KOPT-K1 (cell line): ENCODE measurements at regions not wholly inside any gene's neighbourhood (a gene's known extent, or its start where the extent isn't known, plus 50 kb on each side); places are given as distances from the start of the nearest gene placed in this dataset.

Experiments used
- H3K27ac ChIP-seq: fragments of 200-600 bp; sonication (generic); 2 replicates; pipeline ENCODE4 v1.5.1; 2016; ENCODE audit warnings: antibody characterized with exemption, mild to moderate bottlenecking, low read depth, low read length; ENCODE audit not compliant: poor library complexity, severe bottlenecking
- H3K36me3 ChIP-seq: fragments of 200-600 bp; sonication (generic); 2 replicates; pipeline ENCODE4 v1.5.1; 2017; ENCODE audit warnings: antibody characterized with exemption, mild to moderate bottlenecking, low read length, moderate library complexity; ENCODE audit not compliant: insufficient read depth
- H3K9me3 ChIP-seq: fragments of 200-600 bp; sonication (generic); 2 replicates; pipeline ENCODE4 v1.5.1; 2017; ENCODE audit warnings: antibody characterized with exemption, low read length, mild to moderate bottlenecking; ENCODE audit not compliant: insufficient read depth, poor library complexity, severe bottlenecking

GRCh38 chr2:239567786-239568185 is 167.0 kb upstream of the HDAC4 start:
- peak overlapping the region; percentile 67 for H3K27ac ChIP-seq
- H3K9me3 ChIP-seq: no peaks in the 10 kb centered on the region

GRCh38 chr2:239566995-239567568 is 166.3 kb upstream of the HDAC4 start:
- no peaks in the 10 kb centered on the region for H3K9me3 ChIP-seq
- no peaks in the 10 kb centered on the region for H3K36me3 ChIP-seq
- peak overlapping the region; percentile 67 for H3K27ac ChIP-seq

More at GRCh38 chr2:239567786-239568185, 167.0 kb upstream of the HDAC4 start:
- no peaks in the 10 kb centered on the region for H3K36me3 ChIP-seq

- Histone ChIP-seq H3K36me3 (no peaks in the 10 kb centered on the region), H3K9me3 (no peaks in the 10 kb centered on the region), H3K27ac (peak overlapping the region; percentile 67)
These were observed 165.6 kb upstream of the HDAC4 start for GRCh38 chr2:239566162-239566994.

DNA sequence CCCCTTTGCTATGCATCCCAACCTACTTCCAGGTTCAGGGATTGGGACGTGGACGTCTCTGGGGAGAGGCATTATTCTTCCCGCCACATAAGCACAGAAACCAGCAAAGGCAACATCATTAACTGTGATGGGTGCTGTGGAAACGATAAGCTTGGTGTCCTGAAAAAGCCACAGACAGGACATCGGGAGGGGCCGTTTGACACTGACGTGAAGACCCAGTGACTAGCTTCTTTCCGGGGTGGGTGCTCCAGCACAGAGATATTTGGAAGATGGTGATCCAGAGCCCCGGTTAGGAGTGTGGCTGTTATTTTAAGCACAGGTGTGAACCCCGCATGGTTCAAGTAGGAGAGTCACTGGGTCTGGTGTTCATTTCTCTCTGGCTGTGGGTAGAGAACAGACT is 163.8 kb upstream of the HDAC4 start:
- H3K36me3 ChIP-seq: no peaks in the 10 kb centered on the region
- H3K27ac ChIP-seq: peak overlapping the region; percentile 4
- no peaks in the 10 kb centered on the region for H3K9me3 ChIP-seq

DNA sequence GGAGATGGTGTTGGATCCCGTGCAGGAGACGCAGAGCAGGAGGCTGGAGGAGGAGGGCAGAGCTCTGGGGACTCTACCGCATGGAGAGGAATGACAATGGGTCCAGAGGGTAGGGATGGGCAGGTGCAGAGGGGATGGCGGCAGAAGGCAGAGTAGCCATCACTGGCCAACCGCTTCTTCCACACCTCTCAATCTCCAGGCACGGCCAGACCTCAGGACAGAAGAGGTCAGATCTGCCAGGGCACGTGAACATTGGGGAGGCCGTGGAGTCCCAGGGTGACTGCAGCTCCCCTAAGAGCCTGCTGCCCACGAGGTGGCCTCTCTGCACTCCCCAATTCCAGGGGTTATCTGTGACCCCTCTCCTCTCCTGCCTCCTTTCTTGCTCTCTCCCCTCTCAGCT is 162.7 kb upstream of the HDAC4 start:
- no peaks in the 10 kb centered on the region for H3K36me3 ChIP-seq
- no peaks in the 10 kb centered on the region for H3K9me3 ChIP-seq
- H3K27ac ChIP-seq: peak overlapping the region; percentile 4

DNA sequence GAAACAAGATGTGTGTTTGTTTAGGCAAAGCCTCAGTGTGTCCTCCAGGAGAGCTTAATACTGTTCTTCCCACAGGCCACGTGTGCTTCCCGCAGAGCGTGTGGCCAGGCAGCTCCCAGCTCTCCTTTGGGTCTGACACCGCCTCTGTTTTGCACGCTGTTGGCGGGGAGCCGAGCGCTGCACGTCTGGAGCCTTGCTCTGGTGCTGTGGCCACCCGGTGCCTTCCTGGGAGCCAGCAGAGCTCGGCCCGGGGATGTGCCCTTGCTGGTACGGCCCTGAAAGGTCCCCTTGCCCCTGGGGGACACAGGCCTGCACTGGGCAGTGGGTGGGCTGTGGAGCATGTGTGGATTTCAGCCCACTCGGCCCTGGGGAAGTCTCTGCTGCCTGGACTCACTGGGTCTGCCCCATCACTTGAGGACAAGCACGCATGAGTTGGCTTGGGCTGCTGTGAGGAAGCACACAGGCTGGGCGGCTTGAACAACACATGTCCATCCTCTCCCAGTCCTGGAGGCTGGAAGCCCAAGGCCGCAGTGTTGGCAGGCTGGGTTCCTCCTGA is 160.7 kb upstream of the HDAC4 start:
- peak overlapping the region; percentile 9 for H3K27ac ChIP-seq
- no peaks in the 10 kb centered on the region for H3K36me3 ChIP-seq
- H3K9me3 ChIP-seq: no peaks in the 10 kb centered on the region

DNA sequence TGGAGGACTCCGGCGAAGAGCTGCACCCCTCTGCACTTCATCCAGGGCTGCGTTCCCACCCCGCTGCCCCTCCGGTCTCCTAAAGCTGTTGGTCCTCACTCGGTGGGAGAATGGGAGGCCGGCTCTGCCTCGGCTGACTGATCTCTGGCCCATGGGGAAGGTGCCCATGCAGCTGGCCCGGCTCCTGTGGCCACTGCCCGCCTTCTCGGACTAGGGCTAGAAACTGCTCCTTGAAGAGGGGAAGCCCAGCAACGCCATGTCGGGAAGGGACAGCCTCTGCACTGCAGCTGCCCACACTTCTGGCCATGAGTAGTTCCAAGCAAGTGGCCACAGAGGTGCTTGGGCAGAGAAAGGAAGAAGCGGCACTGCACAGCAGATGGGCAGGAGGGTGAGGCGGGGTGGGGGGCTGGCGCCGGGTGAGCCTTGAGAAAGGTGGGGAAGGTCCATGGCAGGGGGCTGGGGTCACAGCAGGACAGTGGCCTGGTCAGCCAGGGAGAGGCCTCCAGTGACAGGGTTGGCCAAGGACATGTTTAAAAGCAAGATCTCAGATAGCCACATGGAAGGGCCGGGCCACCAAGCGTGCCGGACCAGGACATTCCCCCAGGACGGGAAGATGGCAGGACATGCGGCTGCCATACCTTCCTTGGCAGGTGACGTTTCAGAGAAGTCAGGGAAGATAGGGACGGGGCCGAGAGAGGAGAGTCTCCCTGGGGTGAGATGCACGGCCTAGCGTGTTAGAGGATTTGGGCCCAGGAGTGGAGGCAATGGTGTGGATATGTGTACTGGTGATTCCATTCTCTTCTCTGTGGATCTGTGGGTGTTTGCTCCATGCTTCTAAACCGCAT is 158.8 kb upstream of the HDAC4 start:
- peak overlapping the region; percentile 95 for H3K27ac ChIP-seq
- H3K9me3 ChIP-seq: no peaks in the 10 kb centered on the region
- H3K36me3 ChIP-seq: no peaks in the 10 kb centered on the region

GRCh38 chr2:239558661-239559060 is 157.8 kb upstream of the HDAC4 start:
- no peaks in the 10 kb centered on the region for H3K9me3 ChIP-seq
- H3K36me3 ChIP-seq: no peaks in the 10 kb centered on the region

GRCh38 chr2:239557516-239557915 is 156.7 kb upstream of the HDAC4 start:
- H3K27ac ChIP-seq: peak overlapping the region; percentile 95
- H3K36me3 ChIP-seq: no peaks in the 10 kb centered on the region
- H3K9me3 ChIP-seq: no peaks in the 10 kb centered on the region

More at GRCh38 chr2:239558661-239559060, 157.8 kb upstream of the HDAC4 start:
- peak overlapping the region; percentile 95 for H3K27ac ChIP-seq

GRCh38 chr2:239555571-239555905 is 154.7 kb upstream of the HDAC4 start:
- no peaks in the 10 kb centered on the region for H3K36me3 ChIP-seq
- no peaks in the 10 kb centered on the region for H3K9me3 ChIP-seq
- peak overlapping the region; percentile 95 for H3K27ac ChIP-seq

- Histone ChIP-seq H3K27ac (peak overlapping the region; percentile 95), H3K36me3 (no peaks in the 10 kb centered on the region), H3K9me3 (no peaks in the 10 kb centered on the region)
These were observed 154.1 kb upstream of the HDAC4 start for GRCh38 chr2:239554766-239555570.

GRCh38 chr2:239553376-239554000 is 152.7 kb upstream of the HDAC4 start:
- H3K9me3 ChIP-seq: no peaks in the 10 kb centered on the region
- peak overlapping the region; percentile 95 for H3K27ac ChIP-seq
- H3K36me3 ChIP-seq: no peaks in the 10 kb centered on the region

GRCh38 chr2:239552213-239552926 is 151.6 kb upstream of the HDAC4 start:
- Histone ChIP-seq H3K36me3 (no peaks in the 10 kb centered on the region), H3K9me3 (no peaks in the 10 kb centered on the region)

More at GRCh38 chr2:239552213-239552926, 151.6 kb upstream of the HDAC4 start:
- H3K27ac ChIP-seq: peak overlapping the region; percentile 95
